Adrenal gland (tissue), 9 donors: ENCODE measurements at regions not wholly inside any gene's neighbourhood (a gene's known extent, or its start where the extent isn't known, plus 50 kb on each side); places are given as distances from the start of the nearest gene placed in this dataset.

ENCODE experiments used
- DNase-seq, 7 donors: peaks; one replicate each; pipeline ENCODE4 v3.0.0-alpha.2; 2019 to 2020
- H3K27ac ChIP-seq, 5 donors: fragments of 200-600 bp; sonication (generic) in 4 of 5; 1 replicate in 3 of 5; 2 replicates in 2 of 5; pipeline versions ENCODE4 v1.5.1 to v1.8.0; 2016 to 2020; ENCODE audit warnings: mild to moderate bottlenecking in 1 of 5
- H3K27me3 ChIP-seq: fragments of 200-600 bp; 2 replicates; pipeline ENCODE4 v1.8.0; 2021
- H3K36me3 ChIP-seq, 2 donors: fragments of 200-600 bp; replicated peaks in 1 of 2; 1 replicate in 1 of 2; 2 replicates in 1 of 2; pipeline versions ENCODE4 v1.5.1 to v1.8.0; 2018 to 2022
- H3K4me1 ChIP-seq, 2 donors: fragments of 200-600 bp; replicated peaks in 1 of 2; 1 replicate in 1 of 2; 2 replicates in 1 of 2; pipeline versions ENCODE4 v1.5.1 to v1.8.0; 2018 to 2021
- H3K4me3 ChIP-seq, 4 donors: fragments of 200-600 bp; sonication (generic) in 3 of 4; one replicate each; pipeline ENCODE4 v1.5.1; 2016 to 2018
- H3K9me3 ChIP-seq, 3 donors: fragments of 200-600 bp; sonication (generic) in 1 of 3; replicated peaks in 1 of 3; 1 replicate in 2 of 3; 2 replicates in 1 of 3; pipeline versions ENCODE4 v1.5.1 to v1.8.0; 2016 to 2021
- POLR2A ChIP-seq, 2 donors: fragments of 450-650 bp; IDR thresholded peaks; one replicate each; pipeline ENCODE4 v1.6.1; 2017; ENCODE audit warnings: antibody characterized with exemption in 2 of 2, mild to moderate bottlenecking in 2 of 2, moderate library complexity in 1 of 2
- WGBS, 4 donors: extraction: QIAGEN DNeasy Blood & Tissue Kit in 2 of 4; methylation state at CpG; one replicate each; pipeline versions ENCODE4 v1.1.5 to v1.1.7; 2013 to 2017; 5-methylcytosine and 5-hydroxymethylcytosine counted together
- intact Hi-C, 2 donors: fragments of 100-400 bp; cut with DNase I; formaldehyde crosslinking; loops; one replicate each; pipeline versions ENCODE4 v1.14.1 to v1.15.0; 2022 to 2023
- TF ChIP-seq, protein P1 (sequence below), 6 experiments: fragments of 450-650 bp in 4 of 6; fragments of 200-600 bp in 2 of 6; sonication (generic) in 1 of 6; IDR thresholded peaks; 1 replicate in 5 of 6; 2 replicates in 1 of 6; pipeline versions ENCODE4 v1.5.1 to v1.8.0; 2016 to 2021; ENCODE audit warnings: antibody characterized with exemption in 6 of 6, mild to moderate bottlenecking in 2 of 6, moderate library complexity in 1 of 6
- donor health status: healthy with polysubstance abuse.
- donor health status: Bipolar disorder and iron deficiency.
- donor health status: DM: yes; HTN: yes; CAD: no.
- donor health status: DM: no; HTN: no; CAD: no.
- donor health status: DM: no; HTN: no; CAD: no.

- intact Hi-C loops = no loop called here
- Histone ChIP-seq H3K27ac (no peak overlapping the region), H3K4me1 (no peaks in the 10 kb centered on the region), H3K36me3 (no peaks in the 10 kb centered on the region), H3K27me3 (no peaks in the 10 kb centered on the region), H3K4me3 (no peak overlapping the region), H3K9me3 (no peaks in the 10 kb centered on the region)
- no peak for DNase-seq
- TF ChIP-seq, protein P1, sequence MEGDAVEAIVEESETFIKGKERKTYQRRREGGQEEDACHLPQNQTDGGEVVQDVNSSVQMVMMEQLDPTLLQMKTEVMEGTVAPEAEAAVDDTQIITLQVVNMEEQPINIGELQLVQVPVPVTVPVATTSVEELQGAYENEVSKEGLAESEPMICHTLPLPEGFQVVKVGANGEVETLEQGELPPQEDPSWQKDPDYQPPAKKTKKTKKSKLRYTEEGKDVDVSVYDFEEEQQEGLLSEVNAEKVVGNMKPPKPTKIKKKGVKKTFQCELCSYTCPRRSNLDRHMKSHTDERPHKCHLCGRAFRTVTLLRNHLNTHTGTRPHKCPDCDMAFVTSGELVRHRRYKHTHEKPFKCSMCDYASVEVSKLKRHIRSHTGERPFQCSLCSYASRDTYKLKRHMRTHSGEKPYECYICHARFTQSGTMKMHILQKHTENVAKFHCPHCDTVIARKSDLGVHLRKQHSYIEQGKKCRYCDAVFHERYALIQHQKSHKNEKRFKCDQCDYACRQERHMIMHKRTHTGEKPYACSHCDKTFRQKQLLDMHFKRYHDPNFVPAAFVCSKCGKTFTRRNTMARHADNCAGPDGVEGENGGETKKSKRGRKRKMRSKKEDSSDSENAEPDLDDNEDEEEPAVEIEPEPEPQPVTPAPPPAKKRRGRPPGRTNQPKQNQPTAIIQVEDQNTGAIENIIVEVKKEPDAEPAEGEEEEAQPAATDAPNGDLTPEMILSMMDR (IDR thresholded peaks at IDR 0.05) = no peak
- TF ChIP-seq POLR2A (IDR thresholded peaks at IDR 0.05) = no peak
Measured at GRCh38 chr1:103854279-103854678, 104.6 kb downstream of the AMY1C start.

GRCh38 chr1:103859721-103860120 is 110.0 kb downstream of the AMY1C start:
- H3K9me3 ChIP-seq = no peaks in the 10 kb centered on the region
- no peak overlapping the region for H3K4me3 ChIP-seq
- no peak overlapping the region for H3K27ac ChIP-seq
- intact Hi-C loops = no loop called here
- DNase-seq = no peak
- no peaks in the 10 kb centered on the region for H3K4me1 ChIP-seq
- TF ChIP-seq, protein P1 (IDR thresholded peaks at IDR 0.05) = no peak
- no peak for TF ChIP-seq POLR2A (IDR thresholded peaks at IDR 0.05)
- H3K27me3 ChIP-seq = no peaks in the 10 kb centered on the region
- WGBS, 4 donors = 56 to 68% (median 61%) methylated on average over 2 of the region's 2 CpGs
- H3K36me3 ChIP-seq = no peaks in the 10 kb centered on the region

GRCh38 chr1:103898576-103899345 is 149.1 kb downstream of the AMY1C start:
- H3K36me3 ChIP-seq = no peaks in the 10 kb centered on the region
- no peak overlapping the region for H3K4me3 ChIP-seq
- DNase-seq = no peak
- no peaks in the 10 kb centered on the region for H3K27me3 ChIP-seq
- no peak overlapping the region for H3K27ac ChIP-seq
- TF ChIP-seq, protein P1 (IDR thresholded peaks at IDR 0.05) = no peak
- no peak for TF ChIP-seq POLR2A (IDR thresholded peaks at IDR 0.05)
- no peaks in the 10 kb centered on the region for H3K9me3 ChIP-seq
- intact Hi-C loops = no loop called here
- 67 to 85% (median 70%) methylated on average over 3 of the region's 3 CpGs for WGBS, 4 donors
- H3K4me1 ChIP-seq = no peaks in the 10 kb centered on the region

DNA sequence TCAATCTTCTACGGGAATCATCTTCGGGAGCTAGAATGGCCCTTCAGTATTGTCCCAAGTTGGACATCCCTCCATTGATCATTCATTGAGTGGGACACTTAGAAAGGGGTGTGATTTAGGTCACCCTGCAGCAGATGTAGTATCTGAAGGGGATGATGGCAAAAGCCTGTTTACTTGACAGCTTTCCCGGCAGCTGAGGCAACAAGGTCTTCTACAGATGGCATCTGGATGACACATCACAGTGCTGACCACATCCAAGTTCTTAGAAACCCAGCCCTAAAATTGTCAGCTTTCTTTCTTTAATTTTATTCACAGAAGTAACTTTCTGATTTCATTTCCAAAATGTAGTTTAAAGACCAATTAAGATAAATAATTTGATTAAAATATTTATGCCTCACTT is 150.3 kb downstream of the AMY1C start:
- intact Hi-C loops = no loop called here
- H3K27ac ChIP-seq = no peak overlapping the region
- H3K4me3 ChIP-seq = no peak overlapping the region
- TF ChIP-seq, protein P1 (IDR thresholded peaks at IDR 0.05) = no peak
- TF ChIP-seq POLR2A (IDR thresholded peaks at IDR 0.05) = no peak
- no peaks in the 10 kb centered on the region for H3K4me1 ChIP-seq
- 76 to 84% (median 81%) methylated on average over 3 of the region's 3 CpGs for WGBS, 4 donors
- DNase-seq = no peak
- H3K36me3 ChIP-seq = no peaks in the 10 kb centered on the region
- no peaks in the 10 kb centered on the region for H3K9me3 ChIP-seq
- H3K27me3 ChIP-seq = no peaks in the 10 kb centered on the region
